Fibroblast of gingiva (primary cell): ENCODE measurements at regions not wholly inside any gene's neighbourhood (a gene's known extent, or its start where the extent isn't known, plus 50 kb on each side); places are given as distances from the start of the nearest gene placed in this dataset.
A peak's percentile ranks its signal among the peaks of the same experiment; 100 is the strongest.
"Not testable (repeated sequence)": the region's sequence is repeated elsewhere in the genome, so short reads cannot be mapped to it uniquely, and the experiment has no call there.

Experiments used
- DNase-seq: peaks from one replicate; pipeline ENCODE4 v3.0.0-alpha.2; 2011; ENCODE audit warnings: low read depth

DNA sequence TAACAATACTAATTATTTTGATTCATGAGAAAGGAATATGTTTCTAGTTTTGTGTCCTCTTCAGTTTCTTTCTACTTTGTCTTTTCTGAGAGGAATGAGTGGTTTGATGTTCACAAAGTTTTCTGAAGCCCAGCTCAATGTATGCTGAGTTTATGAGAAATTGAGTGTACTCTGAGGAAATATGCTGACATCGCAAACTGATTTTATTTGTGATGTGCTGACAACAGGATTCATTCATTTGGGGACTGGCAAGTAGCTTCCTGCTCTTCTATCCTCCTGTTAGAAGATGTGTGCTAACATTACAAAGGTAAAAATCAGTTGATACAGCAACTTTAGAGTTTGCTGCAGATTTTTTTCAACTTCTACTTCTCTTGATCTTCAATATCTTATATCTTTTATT is 403.2 kb upstream of the CDH19 start:
- no peak for DNase-seq

DNA sequence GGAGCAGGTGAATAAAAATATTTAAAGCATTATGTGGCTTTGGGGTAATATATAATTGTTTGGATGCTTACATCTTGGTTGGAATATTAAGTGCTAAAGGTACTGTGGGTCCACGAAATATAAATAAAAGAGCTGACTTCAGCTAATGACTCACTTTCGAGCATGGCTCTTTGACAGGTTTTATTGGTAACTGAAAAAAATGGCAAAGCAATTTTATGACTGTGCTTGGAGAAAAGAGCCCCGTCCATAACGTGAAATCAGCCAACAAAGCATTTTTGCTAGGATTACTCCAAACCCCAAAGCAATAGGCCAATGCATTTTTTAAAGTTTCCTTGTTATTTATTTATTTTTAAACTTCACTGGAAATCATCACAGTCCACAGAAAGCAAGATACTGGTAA is 397.2 kb upstream of the CDH19 start:
- peak; percentile 10 for DNase-seq

DNA sequence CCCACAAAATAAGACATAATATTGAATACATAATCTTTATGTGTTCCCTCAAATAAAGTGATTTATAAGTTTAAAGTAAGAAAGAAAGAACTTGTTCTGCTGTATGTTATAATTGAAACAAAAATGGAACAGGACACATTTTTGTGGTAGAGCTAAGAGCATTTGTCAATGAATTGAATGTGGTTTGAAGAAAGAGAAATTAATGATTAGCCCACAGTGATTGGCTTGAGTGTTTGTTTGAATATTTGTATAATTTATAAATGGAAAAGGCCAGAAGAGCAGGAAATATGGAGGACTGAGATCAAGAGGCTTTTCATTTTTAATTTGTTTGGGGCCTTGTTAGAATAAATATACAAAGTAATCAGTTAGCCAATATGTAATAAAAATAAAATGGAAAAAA is 395.1 kb upstream of the CDH19 start:
- DNase-seq = no peak

DNA sequence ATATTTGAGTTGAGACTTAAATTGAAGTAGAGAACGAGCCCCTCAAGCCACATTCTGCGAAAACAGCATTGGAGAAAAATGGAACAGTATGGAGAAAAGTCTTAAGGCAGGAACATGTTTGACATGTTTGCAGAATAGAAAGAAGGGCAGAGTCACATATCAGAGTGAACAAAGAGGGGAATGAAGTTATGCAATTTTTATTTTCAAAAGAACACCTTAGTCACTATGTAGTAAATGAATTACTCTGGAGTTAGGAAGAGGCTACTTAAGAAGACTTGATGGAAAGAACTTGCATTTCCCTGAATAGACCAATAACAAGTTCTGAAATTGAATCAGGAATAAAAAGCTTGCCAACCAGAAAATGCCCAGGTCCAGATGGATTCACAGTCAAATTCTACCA is 391.4 kb upstream of the CDH19 start:
- no peak for DNase-seq

DNA sequence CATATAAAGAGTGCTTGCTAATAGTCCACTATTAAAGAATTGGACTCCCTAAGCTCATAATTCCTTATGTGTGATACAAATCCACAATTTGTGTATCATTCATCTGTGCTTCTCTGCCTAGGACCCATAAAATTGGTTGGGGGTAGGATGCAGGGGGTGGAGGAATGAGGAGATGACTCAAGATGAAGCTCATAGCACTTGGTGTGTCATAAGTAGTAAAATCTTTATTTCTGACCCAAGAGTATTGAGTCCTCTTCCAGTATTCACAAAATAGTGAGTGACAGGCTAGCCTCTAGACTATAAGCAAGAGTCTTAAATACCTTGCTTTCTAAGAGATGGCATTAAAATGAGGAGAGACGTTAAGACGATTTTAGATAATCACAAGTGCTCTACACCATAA is 390.9 kb upstream of the CDH19 start:
- no peak for DNase-seq

DNA sequence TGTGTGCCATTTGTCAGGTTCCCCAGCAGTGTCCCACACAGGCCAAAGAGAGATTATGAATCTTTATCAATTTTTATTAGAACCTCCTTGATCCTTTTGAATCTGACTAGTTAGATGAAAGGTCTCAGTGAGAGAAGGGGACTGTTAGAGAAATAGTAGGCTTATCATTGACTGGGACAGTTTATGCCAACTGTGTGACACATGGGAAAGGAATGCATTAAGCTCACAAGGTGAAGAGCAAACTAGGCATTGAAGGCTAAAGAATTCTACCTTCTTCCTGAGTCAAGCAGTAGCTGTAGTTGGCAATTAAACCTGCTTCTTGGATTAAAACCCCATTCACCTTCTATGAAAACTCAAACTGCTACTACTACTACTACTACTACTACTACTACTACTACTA is 389.6 kb upstream of the CDH19 start:
- DNase-seq = no peak

DNA sequence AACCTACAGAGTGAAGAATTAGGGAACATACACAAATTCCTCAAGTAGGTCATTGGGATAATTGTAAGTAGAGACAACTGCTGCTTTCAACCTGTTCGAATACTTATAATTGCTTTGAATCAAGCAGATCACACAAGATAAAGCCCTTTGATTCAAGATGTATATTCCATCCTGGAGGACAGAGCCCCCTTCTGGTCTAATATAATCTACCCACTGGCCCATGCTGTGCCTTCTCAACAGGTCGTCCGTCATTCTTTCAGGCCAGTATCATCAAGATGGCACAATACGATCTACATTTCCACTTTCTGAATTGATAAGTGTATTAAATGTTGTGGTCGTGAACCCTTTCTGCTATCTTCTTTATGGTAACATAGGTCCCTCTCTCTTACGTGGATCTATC is 387.0 kb upstream of the CDH19 start:
- DNase-seq = no peak

DNA sequence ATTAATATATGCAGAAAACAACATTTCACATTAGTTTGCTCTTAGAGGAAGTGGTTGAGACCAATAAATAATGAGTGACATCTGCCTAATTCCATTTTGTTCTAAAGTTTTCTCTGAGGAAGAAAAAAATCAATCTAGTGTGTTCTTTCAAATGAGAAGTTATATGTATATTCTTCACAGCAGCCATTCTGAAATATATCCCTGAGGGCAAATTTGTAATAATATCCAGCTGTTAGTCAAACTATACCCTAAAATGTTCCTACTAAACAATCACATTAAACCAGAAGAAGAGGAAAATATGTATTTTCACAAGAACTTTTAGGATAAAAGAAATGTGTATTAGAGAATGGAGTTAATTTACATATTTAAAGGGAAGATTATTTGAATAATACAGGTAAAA is 375.1 kb upstream of the CDH19 start:
- no peak for DNase-seq

DNA sequence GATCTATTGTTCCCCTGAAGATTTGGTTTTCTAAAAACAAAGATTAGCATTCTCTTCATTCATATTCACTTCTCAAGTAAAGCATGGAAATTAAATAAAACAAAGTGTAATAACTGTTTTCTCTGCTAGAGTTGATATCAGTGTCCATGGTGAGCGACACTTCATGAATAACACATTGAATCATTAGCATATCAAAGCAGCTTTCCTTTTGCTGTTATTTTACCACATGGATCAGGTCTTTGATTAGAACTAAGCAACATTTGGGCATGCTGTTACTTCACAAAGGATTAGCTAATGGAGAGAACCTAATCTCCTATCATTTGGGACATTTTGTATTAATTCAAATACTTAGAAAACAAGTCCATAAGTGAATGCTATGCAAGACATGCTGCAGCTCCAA is 368.8 kb upstream of the CDH19 start:
- DNase-seq = no peak

DNA sequence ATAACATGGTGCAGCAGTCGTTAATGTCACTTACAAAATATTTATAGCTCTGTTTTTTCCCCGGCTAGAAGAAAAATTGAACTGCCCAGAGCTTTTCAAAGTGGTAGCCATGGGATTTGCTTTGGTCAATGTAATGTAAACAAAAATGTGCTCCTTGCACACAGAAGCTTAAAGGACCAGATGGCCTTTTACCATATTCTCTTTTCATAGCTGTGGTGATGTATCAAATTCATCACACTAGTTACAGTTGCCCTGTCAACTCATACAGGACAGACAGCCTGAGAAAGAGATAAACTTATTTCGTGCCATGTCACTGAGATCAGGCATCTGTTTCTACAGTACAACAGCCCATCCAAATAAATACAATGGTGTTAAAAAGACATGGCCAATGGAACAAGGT is 368.1 kb upstream of the CDH19 start:
- no peak for DNase-seq

DNA sequence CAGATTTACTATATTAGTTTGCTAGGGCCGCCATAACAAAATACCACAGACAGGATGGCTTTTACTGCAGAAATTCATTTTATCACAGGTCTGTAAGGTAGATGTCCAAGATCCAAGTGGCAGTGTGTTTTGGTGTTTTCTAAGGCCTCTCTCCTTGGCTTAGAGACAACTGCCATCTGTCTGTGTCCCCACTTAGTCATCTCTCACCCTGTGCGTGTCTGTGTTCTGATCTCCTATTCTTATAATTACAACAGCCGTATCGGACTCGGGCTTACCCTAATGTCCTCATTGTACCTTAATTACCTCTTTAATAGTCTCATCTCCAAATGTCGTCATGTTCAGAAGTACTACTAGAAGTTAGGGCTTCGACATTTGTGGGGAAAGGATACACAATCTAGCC is 362.3 kb upstream of the CDH19 start:
- no peak for DNase-seq

DNA sequence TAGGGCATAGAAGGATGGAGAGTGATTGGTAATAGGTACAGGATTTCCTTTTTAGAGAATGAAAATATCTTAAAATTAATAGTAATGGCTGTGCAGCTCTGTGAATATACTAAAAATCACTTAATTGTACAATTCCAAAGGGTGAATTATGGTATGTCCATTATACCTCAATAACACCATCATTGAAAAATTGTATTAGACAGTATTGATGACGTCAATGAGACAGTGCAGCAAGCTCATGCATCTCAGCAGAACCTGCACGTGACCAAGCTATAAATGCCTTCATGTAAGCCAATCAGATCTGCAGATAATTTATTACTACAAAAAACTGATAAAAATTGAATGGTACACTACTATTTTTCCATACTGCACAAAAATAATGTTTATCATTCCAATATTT is 354.4 kb upstream of the CDH19 start:
- no peak for DNase-seq

DNA sequence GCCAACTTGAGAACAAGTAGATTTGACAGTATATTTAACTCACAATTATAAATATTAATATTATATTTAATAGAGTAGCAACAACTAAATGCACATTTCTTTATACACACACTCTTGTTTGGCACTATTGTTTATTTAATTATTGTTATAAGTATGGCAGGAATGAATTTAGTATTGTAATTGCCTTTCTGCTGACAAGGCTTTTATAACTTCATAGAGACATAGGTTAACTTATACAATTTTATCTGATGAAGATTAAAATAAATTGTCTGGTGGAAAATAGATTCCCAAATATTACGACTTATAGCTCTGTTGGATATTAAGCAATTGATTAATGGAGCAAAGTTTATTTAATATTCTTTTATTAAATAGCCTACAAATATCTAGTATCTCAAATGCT is 347.9 kb upstream of the CDH19 start:
- no peak for DNase-seq

DNA sequence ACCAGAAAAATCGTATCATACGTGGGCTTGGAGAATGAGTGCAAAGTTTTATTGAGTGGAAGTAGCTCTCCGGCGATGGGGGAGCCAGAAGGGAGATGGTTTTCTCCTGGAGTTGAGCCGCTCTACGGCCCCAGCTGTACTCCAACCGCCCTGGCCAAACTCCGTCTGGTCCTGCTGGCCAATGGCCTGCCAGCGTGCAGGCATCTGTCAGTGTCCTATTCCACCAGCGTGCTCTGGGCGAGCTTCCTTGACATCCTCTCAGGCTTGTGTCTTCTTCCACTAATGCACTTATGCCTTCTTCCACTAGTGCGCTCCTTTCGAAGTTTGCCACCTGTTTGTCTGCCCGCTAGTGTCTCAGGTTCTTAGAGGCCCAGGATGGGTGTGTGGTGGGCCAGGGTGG is 345.5 kb upstream of the CDH19 start:
- DNase-seq = no peak

DNA sequence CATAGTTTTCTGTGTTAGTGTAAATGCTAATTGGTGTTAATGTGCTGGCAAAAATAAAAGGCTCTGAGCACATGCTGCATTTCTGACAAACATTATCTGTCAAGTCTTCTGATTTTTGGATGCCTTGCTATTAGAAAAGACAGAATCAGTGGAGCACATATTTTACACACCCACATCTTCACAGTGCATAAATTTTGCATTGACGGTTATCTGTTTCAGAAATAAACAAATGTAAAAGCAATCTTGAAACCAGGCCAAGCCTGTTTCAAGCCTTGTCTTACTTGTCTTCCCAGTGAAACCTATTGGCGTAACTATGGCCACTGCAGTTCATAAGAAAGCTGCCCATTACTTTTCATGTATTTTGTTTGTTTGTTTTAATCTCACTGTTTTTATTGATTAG is 333.7 kb upstream of the CDH19 start:
- no peak for DNase-seq

DNA sequence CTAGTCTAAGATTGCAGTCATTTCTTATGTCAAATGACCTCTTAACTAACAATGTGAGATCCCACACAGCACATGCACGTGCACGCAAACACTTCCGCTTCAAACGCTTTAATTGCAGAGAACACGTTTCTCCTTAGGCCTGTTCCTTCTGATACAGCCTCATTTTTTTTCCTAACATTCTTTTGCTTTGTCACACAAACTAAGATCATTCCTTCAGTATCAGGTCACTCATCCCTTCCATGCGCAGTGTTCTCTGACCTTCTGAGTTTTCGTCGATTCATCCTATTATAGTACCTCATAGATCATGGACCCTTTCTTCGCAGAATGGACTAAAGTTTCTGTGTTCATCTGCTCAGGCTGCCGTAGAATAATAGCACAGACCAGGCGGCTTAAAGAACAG is 327.1 kb upstream of the CDH19 start:
- no peak for DNase-seq

DNA sequence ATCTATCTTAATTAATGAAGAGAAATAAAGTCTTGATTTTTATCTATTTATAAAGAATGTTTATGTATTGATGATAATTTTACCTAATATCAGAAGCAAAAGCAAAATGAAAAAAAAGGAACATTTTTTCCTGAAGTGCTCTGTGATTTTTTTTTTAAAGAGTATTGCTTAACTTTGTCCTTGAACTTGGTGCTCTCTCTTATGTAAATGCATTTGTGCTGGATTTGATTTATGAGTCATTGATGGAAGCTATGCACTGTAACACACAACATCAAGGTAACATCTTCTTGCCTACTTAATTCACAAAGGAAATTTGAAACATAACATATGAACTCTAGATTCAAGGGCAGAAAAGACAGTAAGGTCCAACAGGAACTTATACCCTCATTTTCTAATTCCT is 312.9 kb upstream of the CDH19 start:
- DNase-seq = no peak

DNA sequence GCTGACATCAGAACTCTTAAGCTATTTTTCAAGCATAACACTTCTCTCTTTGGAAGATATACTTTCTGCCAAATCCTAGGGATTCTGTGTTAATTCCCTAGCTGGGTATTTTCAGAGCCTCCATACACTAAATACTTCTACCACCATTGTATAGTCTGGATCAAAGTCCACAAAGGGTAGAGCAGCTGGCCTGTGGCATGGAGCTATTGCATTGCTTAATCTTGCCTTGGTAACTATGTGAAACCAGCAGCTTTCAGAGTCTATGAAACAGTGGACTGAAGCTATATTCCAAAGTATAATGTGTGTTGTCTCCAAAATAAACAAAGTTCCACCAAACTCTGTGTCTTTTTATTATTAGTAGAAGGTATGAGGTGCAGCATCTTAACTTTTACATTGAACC is 296.9 kb upstream of the CDH19 start:
- DNase-seq = no peak

DNA sequence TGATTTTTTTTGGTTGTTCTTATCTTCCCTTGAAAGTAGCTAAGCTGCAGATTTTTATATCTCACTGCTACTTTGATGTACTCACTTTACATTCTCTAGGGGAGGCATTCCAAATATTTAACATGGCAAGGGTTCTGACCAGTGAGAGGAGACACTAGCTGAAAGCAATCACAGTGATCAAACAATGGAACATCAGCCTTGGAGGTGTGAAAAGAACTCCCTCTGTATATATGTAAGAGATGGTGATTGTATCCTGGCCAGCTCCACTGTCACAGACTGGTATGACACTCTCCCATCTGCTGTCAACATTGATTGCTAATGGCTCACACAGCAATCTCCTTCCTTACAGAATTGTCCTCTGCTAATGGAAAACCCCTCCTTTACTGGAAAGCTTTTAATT is 291.7 kb upstream of the CDH19 start:
- DNase-seq = no peak

DNA sequence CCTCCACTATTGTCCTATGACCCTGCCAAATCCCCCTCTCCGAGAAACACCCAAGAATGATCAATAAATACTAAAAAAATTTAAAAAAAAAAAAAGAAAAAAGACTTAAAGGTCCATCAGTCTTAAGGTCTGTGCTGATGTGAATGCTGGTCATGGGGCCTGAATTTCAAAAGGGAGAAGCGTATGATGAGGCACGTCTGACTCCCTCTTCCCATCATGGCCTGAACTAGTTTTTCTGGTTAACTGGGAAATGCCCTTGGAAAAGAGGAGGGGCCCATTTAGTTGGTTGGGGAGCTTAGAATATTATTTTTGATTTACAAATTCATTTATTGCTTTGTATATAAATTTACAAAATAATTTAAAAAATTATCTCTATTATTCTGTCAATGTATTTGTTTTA is 291.0 kb upstream of the CDH19 start:
- no peak for DNase-seq

DNA sequence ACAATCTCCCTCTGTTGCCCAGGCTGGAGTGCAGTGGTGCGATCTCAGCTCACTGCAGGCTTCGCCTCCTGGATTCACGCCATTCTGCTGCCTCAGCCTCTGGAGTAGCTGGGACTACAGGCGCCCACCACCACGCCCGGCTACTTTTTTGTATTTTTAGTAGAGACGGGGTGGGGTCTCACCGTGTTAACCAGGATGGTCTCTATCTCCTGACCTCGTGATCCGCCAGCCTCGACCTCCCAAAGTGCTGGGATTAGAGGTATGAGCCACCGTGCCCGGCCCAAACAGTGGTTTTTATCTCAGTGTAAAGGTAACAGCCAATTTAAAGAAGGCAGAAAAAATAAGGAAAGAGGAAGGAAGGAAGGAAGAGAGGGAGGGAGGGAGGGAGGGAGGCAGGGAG is 288.5 kb upstream of the CDH19 start:
- not testable (repeated sequence) for DNase-seq

DNA sequence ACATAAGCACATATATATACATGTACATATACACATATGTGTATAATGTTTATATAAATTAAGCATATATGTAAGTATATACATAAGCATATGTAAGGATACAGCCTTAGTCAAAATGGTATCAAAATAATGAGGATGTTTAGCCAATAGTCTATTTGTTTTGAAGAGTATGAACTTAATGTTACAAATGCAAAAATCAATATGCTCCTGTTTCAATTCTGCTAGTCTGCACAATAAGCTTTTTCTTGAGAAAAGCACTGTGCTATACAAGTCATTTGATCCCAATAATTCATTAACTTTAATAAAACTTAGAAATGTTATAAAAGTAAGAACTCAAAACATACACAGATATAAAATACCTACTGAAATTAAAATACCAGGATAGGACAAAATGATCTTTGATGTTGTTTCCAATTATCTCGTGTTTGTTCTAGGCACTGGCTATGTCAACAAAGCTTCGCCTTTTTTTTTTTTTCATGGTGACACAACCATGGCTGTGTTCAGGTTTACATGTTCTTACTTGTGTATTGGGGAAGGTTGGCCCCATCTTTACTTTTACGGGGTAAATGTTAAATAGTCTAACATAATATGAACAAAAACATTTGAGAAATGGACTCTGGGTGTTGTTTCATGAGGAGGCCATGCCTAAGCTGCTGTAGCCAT is 271.1 kb upstream of the CDH19 start:
- no peak for DNase-seq

DNA sequence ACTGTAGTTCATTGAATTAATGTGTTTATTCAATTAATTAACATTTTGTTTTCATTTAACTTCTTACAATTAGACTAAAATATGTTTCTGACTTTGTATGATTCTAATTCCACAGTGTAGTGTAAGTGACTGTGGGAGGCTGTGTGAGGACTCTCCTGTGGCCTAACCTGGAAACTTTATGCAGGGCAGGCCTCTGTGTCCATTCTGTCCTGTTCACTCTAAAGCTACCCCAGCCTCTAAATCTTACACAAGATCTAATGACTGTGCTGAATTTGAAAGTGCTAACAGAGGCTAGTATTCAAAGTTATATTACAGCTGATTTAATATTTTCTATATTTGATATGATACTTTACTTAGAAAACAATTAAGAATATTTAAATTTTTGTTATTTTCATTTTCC is 270.5 kb upstream of the CDH19 start:
- DNase-seq = no peak

DNA sequence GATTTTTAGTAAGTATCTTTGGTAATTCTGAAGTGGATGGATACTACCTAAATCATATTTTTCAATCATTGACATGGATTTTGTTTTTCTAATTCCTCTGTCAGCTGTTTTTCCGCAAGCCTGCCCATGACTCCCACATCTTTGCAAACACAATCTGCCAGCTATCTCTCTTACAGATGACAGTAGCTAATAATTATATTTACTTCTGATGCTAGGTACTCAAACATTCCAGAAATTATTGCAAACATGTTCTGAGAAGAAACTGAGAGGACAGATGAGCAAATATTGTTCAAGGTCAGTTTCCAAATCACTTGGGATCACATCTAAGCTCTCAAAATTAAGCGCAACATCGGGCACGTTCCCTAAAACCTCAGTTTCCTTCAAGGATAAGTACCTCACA is 270.0 kb upstream of the CDH19 start:
- no peak for DNase-seq

DNA sequence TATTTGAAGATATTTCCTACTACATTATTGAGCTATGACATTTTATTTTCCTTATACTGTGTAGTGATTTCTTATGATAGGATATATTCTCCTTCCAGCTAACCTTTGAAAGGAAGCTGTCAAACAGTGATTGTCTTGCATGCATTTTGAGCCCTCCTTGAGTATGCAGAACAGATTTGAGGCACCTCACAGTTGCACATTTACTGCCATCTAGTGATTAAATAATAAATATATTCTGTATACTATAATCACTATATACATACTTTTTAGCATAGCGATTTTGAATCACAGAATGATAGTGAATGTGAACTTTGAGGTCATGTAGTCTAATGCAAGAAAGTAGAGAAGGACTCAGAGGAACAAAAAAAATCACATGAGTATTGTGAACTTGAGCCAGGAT is 268.4 kb upstream of the CDH19 start:
- no peak for DNase-seq
